ENCODE measurements at regions not wholly inside any gene's neighbourhood (a gene's known extent, or its start where the extent isn't known, plus 50 kb on each side); places are given as distances from the start of the nearest gene placed in this dataset.

GRCh38 chrX:10750581-10750980, 130.2 kb upstream of the MID1 start:
- H3K9ac ChIP-seq (ENCODE audit: low read length in 3 of 3): no peak overlapping the region
- H3K4me3 ChIP-seq (ENCODE audit: low read length in 3 of 3): no peak overlapping the region
- intact Hi-C loops (cut with DNase I): no loop called here
- no peak overlapping the region for H3K27ac ChIP-seq (ENCODE audit: low read depth in 2 of 2, low read length in 2 of 2)
- no peaks in the 10 kb centered on the region for H3K36me3 ChIP-seq (ENCODE audit: control insufficient read depth in 2 of 3, insufficient read depth in 3 of 3, low read length in 3 of 3)
- FAIRE-seq (no peak), DNase-seq (no peak)
- TF ChIP-seq CTCF (IDR thresholded peaks at IDR 0.05; ENCODE audit: borderline replicate concordance, extremely low read depth, insufficient read depth): no peak
- no peaks in the 10 kb centered on the region for H3K4me1 ChIP-seq (ENCODE audit: control insufficient read depth in 2 of 3, insufficient read depth in 2 of 3, low read depth in 1 of 3, low read length in 3 of 3)
- no peaks in the 10 kb centered on the region for H3K27me3 ChIP-seq (ENCODE audit: control insufficient read depth, insufficient read depth, low read length)
- no peaks in the 10 kb centered on the region for H3K9me3 ChIP-seq (ENCODE audit: control insufficient read depth in 2 of 3, insufficient read depth in 1 of 3, low read length in 3 of 3)

GRCh38 chrX:10753116-10753515, 132.7 kb upstream of the MID1 start:
- Histone ChIP-seq H3K9ac (ENCODE audit: low read length in 3 of 3) (no peak overlapping the region), H3K4me3 (ENCODE audit: low read length in 3 of 3) (no peak overlapping the region), H3K4me1 (ENCODE audit: control insufficient read depth in 2 of 3, insufficient read depth in 2 of 3, low read depth in 1 of 3, low read length in 3 of 3) (no peaks in the 10 kb centered on the region), H3K9me3 (ENCODE audit: control insufficient read depth in 2 of 3, insufficient read depth in 1 of 3, low read length in 3 of 3) (no peaks in the 10 kb centered on the region), H3K27ac (ENCODE audit: low read depth in 2 of 2, low read length in 2 of 2) (no peak overlapping the region), H3K27me3 (ENCODE audit: control insufficient read depth, insufficient read depth, low read length) (no peaks in the 10 kb centered on the region), H3K36me3 (ENCODE audit: control insufficient read depth in 2 of 3, insufficient read depth in 3 of 3, low read length in 3 of 3) (no peaks in the 10 kb centered on the region)
- DNase-seq (no peak), FAIRE-seq (no peak)
- intact Hi-C loops (cut with DNase I): no loop called here
- no peak for TF ChIP-seq CTCF (IDR thresholded peaks at IDR 0.05; ENCODE audit: borderline replicate concordance, extremely low read depth, insufficient read depth)

- H3K9me3 ChIP-seq (ENCODE audit: control insufficient read depth in 2 of 3, insufficient read depth in 1 of 3, low read length in 3 of 3): no peaks in the 10 kb centered on the region
- H3K9ac ChIP-seq (ENCODE audit: low read length in 3 of 3): no peak overlapping the region
- no peak overlapping the region for H3K4me3 ChIP-seq (ENCODE audit: low read length in 3 of 3)
- H3K27me3 ChIP-seq (ENCODE audit: control insufficient read depth, insufficient read depth, low read length): no peaks in the 10 kb centered on the region
- no peak for DNase-seq
- H3K36me3 ChIP-seq (ENCODE audit: control insufficient read depth in 2 of 3, insufficient read depth in 3 of 3, low read length in 3 of 3): no peaks in the 10 kb centered on the region
- TF ChIP-seq CTCF (IDR thresholded peaks at IDR 0.05; ENCODE audit: borderline replicate concordance, extremely low read depth, insufficient read depth): no peak
- no peak overlapping the region for H3K27ac ChIP-seq (ENCODE audit: low read depth in 2 of 2, low read length in 2 of 2)
- intact Hi-C loops (cut with DNase I): no loop called here
- FAIRE-seq: no peak
- no peaks in the 10 kb centered on the region for H3K4me1 ChIP-seq (ENCODE audit: control insufficient read depth in 2 of 3, insufficient read depth in 2 of 3, low read depth in 1 of 3, low read length in 3 of 3)
Observed at GRCh38 chrX:10754445-10754844, 134.1 kb upstream of the MID1 start.

Measured in kidney (tissue), 13 donors.